ENCODE measurements at regions not wholly inside any gene's neighbourhood (a gene's known extent, or its start where the extent isn't known, plus 50 kb on each side); places are given as distances from the start of the nearest gene placed in this dataset.
A peak's percentile ranks its signal among the peaks of the same experiment; 100 is the strongest.

DNA sequence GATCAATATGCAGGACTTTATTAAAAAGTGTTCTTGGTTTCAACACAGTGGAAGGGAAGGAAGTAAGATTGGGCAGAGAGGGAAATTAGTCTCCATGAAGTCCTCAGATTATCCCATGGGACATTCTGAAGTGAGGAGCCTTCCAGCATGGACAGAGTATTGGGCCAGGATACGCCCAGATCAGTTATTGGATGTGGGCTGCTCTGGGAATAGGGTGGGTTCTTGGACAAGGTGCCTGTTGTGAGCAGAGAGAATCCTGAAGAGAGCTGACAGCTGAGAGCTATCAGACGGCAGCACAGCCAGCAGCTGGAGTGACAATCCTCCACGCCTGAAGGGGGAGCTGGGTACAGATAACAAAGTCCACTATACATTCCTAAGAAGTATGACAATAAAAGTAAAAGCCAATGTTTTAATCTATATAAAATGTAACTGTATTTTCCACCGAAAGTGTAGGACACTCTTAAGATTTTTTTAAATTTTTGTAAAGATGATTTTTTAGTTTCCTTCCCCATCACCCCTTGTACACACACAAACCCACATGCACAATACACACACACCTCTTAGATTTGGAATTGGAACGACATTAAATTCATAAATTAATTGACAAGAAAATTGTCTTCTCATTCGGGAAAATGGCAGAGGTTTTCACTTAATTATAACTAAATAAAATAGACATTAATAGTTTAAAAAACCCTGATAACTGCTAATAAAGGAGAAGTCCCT is 107.8 kb downstream of the FBXO5 start:
- Histone ChIP-seq H4K20me1 (replicated peaks in 1 of 2; ENCODE audit: control insufficient read depth in 1 of 2, insufficient read depth in 2 of 2, low read length in 2 of 2) (no peaks in the 10 kb centered on the region), H3K79me1 (ENCODE audit: low read depth, low read length) (no peaks in the 10 kb centered on the region), H2BK12ac (ENCODE audit: low read depth, low read length) (no peak overlapping the region), H4K91ac (replicated peaks; ENCODE audit: insufficient read length, low read length) (no peak overlapping the region), H3K9me3 (ENCODE audit: insufficient read depth in 2 of 2, low read depth in 1 of 2, low read length in 1 of 2) (no peaks in the 10 kb centered on the region), H2BK20ac (ENCODE audit: low read length) (no peak overlapping the region), H2BK15ac (ENCODE audit: low read length) (no peak overlapping the region), H3K4me2 (ENCODE audit: insufficient read depth in 1 of 2, low read depth in 2 of 2, low read length in 2 of 2) (no peak overlapping the region), H3K27me3 (replicated peaks in 1 of 4; ENCODE audit: control insufficient read depth in 3 of 4, extremely low read depth in 1 of 4, insufficient read depth in 3 of 4, low read length in 3 of 4) (no peaks in the 10 kb centered on the region), H3K23ac (ENCODE audit: insufficient read length) (no peak overlapping the region), H3K27ac (ENCODE audit: low read depth, low read length) (no peak overlapping the region), H3K4me1 (replicated peaks in 1 of 4; ENCODE audit: control insufficient read depth in 3 of 4, insufficient read depth in 4 of 4, low read length in 3 of 4) (no peaks in the 10 kb centered on the region), H2BK120ac (replicated peaks; ENCODE audit: low read depth, low read length) (no peak overlapping the region), H4K8ac (ENCODE audit: extremely low read depth, insufficient read depth, low read length) (no peak overlapping the region), H2AFZ (ENCODE audit: low read length) (no peak overlapping the region), H3K9ac (replicated peaks in 1 of 4; ENCODE audit: extremely low read depth in 1 of 4, low read depth in 3 of 4, low read length in 3 of 4) (no peak overlapping the region), H3K4me3 (ENCODE audit: extremely low read depth in 1 of 4, insufficient read depth in 2 of 4, low read depth in 3 of 4, low read length in 4 of 4) (no peak overlapping the region), H2BK5ac (ENCODE audit: low read depth, low read length) (no peak overlapping the region), H3K4ac (replicated peaks; ENCODE audit: insufficient read length, low read depth, low read length) (no peak overlapping the region), H3K14ac (ENCODE audit: insufficient read length) (no peak overlapping the region), H4K5ac (ENCODE audit: insufficient read length, low read depth, low read length) (no peak overlapping the region), H3K56ac (replicated peaks; ENCODE audit: insufficient read length, low read depth, low read length) (no peak overlapping the region), H2AK5ac (ENCODE audit: low read depth, low read length) (no peak overlapping the region), H3K36me3 (ENCODE audit: control insufficient read depth in 2 of 4, insufficient read depth in 4 of 4, low read length in 3 of 4) (no peaks in the 10 kb centered on the region), H3K18ac (ENCODE audit: extremely low read depth, low read length) (no peak overlapping the region), H3K23me2 (ENCODE audit: low read depth, low read length) (no peaks in the 10 kb centered on the region; the same call in 1 of the 2 replicates), H3K79me2 (ENCODE audit: control insufficient read depth in 1 of 2, insufficient read depth in 2 of 2, low read length in 2 of 2) (no peaks in the 10 kb centered on the region)
- 72% methylated on average over 6 of the region's 6 CpGs; no CpG with 5 or more reads in 1 of the 2 experiments for WGBS, 2 experiments (ENCODE audit: extremely low coverage in 1 of 2, insufficient coverage in 1 of 2, insufficient read length in 1 of 2, insufficient replicate concordance in 2 of 2, low coverage in 1 of 2, low lambda C conversion rate in 2 of 2, missing lambda C conversion rate in 1 of 2)
- FAIRE-seq = no peak
- ChIA-PET CTCF (ENCODE audit: partially characterized antibody) (interaction anchor here (0.7 to 1.4 kb wide), 5 partner anchors 11 to 147 kb away, joined by 3 read pairs; no protein-coding TSS in a partner anchor), POLR2A (ENCODE audit: partially characterized antibody) (no interaction called here)
- DNase-seq (ENCODE audit: low read depth in 1 of 2, low spot score in 2 of 2) = no peak
- no peak for TF ChIP-seq EP300 (IDR thresholded peaks at IDR 0.05; ENCODE audit: borderline replicate concordance in 1 of 2, low read depth in 2 of 2, low read length in 2 of 2)
- TF ChIP-seq, protein P1, sequence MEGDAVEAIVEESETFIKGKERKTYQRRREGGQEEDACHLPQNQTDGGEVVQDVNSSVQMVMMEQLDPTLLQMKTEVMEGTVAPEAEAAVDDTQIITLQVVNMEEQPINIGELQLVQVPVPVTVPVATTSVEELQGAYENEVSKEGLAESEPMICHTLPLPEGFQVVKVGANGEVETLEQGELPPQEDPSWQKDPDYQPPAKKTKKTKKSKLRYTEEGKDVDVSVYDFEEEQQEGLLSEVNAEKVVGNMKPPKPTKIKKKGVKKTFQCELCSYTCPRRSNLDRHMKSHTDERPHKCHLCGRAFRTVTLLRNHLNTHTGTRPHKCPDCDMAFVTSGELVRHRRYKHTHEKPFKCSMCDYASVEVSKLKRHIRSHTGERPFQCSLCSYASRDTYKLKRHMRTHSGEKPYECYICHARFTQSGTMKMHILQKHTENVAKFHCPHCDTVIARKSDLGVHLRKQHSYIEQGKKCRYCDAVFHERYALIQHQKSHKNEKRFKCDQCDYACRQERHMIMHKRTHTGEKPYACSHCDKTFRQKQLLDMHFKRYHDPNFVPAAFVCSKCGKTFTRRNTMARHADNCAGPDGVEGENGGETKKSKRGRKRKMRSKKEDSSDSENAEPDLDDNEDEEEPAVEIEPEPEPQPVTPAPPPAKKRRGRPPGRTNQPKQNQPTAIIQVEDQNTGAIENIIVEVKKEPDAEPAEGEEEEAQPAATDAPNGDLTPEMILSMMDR (IDR thresholded peaks at IDR 0.05; ENCODE audit: control extremely low read depth in 1 of 3, insufficient read depth in 1 of 3, low read depth in 1 of 3, low read length in 3 of 3) = peak in 2 of 3 experiments; percentile 2 to 7; a peak in 2 of 4 replicates

Data from H1 (cell line).